K562 (cell line): ENCODE measurements at regions not wholly inside any gene's neighbourhood (a gene's known extent, or its start where the extent isn't known, plus 50 kb on each side); places are given as distances from the start of the nearest gene placed in this dataset.

Experiments
- ATAC-seq: fragments of 200-7000 bp; cut with Tn5 transposase; 3 replicates; pipeline ENCODE4 v1.9.1; 2020; ENCODE audit warnings: moderate library complexity
- BruUV-seq: library from RNA; stranded (reverse); fragments of 400-500 nt; replicated peaks from 2 replicates; lab custom pipeline; 2021; lab: Mats Ljungman, UMichigan
- CTCF ChIA-PET: fragments of 300-600 bp; formaldehyde crosslinking; extraction: SDS; loops from one replicate; lab custom pipeline; 2021; ENCODE audit warnings: low intra/inter-chr PET ratio; lab: Yijun Ruan, JAX
- POLR2A ChIA-PET: fragments of 300-600, 350-650 bp; sonication (Branson Sonifier 250); formaldehyde crosslinking; extraction: SDS; loops from one replicate; lab custom pipeline; 2021; ENCODE audit warnings: antibody characterized with exemption, inconsistent platforms; lab: Yijun Ruan, JAX
- DNase-seq, 4 experiments: peaks; one replicate each; pipeline versions ENCODE4 v3.0.0 to v3.0.0-alpha.2; 2011 to 2018; ENCODE audit warnings: low spot score in 3 of 4, mixed read lengths in 3 of 4; ENCODE audit errors: extremely low read depth in 1 of 4
- FAIRE-seq: peaks from 2 replicates; lab custom pipeline; 2011; peaks lifted over from hg19 to GRCh38; lab: Jason Lieb, UNC
- H2AFZ ChIP-seq: 2 replicates; pipeline ENCODE4 v1.6.0; 2011; ENCODE audit warnings: low read depth, low read length, control low read depth, inconsistent platforms
- H3K27ac ChIP-seq: fragments of 200-600 bp; 3 replicates; pipeline ENCODE4 v1.8.0; 2011; ENCODE audit warnings: low read depth, mild to moderate bottlenecking, control low read depth, inconsistent platforms, low read length, moderate library complexity, mixed read lengths; ENCODE audit errors: extremely low read depth
- H3K27me3 ChIP-seq, 2 experiments: fragments of 300-600 bp in 1 of 2; 2 replicates in 1 of 2; 3 replicates in 1 of 2; pipeline versions ENCODE4 v1.6.0 to v1.8.0; 2011; ENCODE audit warnings: inconsistent platforms in 2 of 2, low read length in 2 of 2, mild to moderate bottlenecking in 1 of 2, mixed read lengths in 1 of 2, moderate library complexity in 1 of 2; ENCODE audit not compliant: control insufficient read depth in 2 of 2, insufficient read depth in 2 of 2
- H3K36me3 ChIP-seq: fragments of 300-600 bp; 3 replicates; pipeline ENCODE4 v1.8.0; 2011; ENCODE audit warnings: mild to moderate bottlenecking, low read length, inconsistent platforms; ENCODE audit not compliant: control insufficient read depth, insufficient read depth
- H3K4me1 ChIP-seq, 2 experiments: fragments of 200-600 bp in 1 of 2; replicated peaks in 1 of 2; 2 replicates in 1 of 2; 3 replicates in 1 of 2; pipeline versions ENCODE4 v1.5.1 to v1.8.0; 2011; ENCODE audit warnings: inconsistent platforms in 2 of 2, low read length in 2 of 2, mild to moderate bottlenecking in 1 of 2, mixed read lengths in 1 of 2, moderate library complexity in 1 of 2; ENCODE audit not compliant: control insufficient read depth in 2 of 2, insufficient read depth in 2 of 2
- H3K4me2 ChIP-seq: 2 replicates; pipeline ENCODE4 v1.6.1; 2011; ENCODE audit warnings: low read length, control low read depth, inconsistent platforms, mixed read lengths; ENCODE audit not compliant: insufficient read depth
- H3K4me3 ChIP-seq: fragments of 200-600 bp; sonication (generic), shearing (Covaris generic); 2 replicates; pipeline ENCODE4 v1.5.1; 2016; ENCODE audit warnings: control low read depth, inconsistent platforms
- H3K79me2 ChIP-seq: fragments of 200-600 bp; 3 replicates; pipeline ENCODE4 v1.8.0; 2011; ENCODE audit warnings: low read length, inconsistent platforms; ENCODE audit not compliant: control insufficient read depth, insufficient read depth
- H3K9ac ChIP-seq, 2 experiments: 2 replicates each; pipeline versions ENCODE4 v1.6.0 to v1.6.1; 2011; ENCODE audit warnings: low read depth in 2 of 2, low read length in 2 of 2, control low read depth in 1 of 2, inconsistent platforms in 1 of 2, mild to moderate bottlenecking in 1 of 2, mixed read lengths in 1 of 2; ENCODE audit not compliant: insufficient read depth in 1 of 2
- H3K9me1 ChIP-seq: one replicate; pipeline ENCODE4 v1.6.0; 2011; ENCODE audit warnings: inconsistent platforms, mild to moderate bottlenecking, low read length, moderate library complexity; ENCODE audit not compliant: control insufficient read depth, insufficient read depth
- H3K9me3 ChIP-seq: replicated peaks from 2 replicates; pipeline ENCODE4 v1.5.1; 2011; ENCODE audit warnings: low read depth, low read length, inconsistent platforms; ENCODE audit not compliant: control insufficient read depth, insufficient read depth
- H4K20me1 ChIP-seq: replicated peaks from 2 replicates; pipeline ENCODE4 v1.6.1; 2011; ENCODE audit warnings: low read length, inconsistent platforms, mixed read lengths; ENCODE audit not compliant: control insufficient read depth, insufficient read depth
- BCL6 ChIP-seq: fragments of 250-450 bp; sonication (Bioruptor Pico); IDR thresholded peaks from 2 replicates; pipeline ENCODE4 v1.4.0; 2020
- BRD9 ChIP-seq: fragments of 450-650 bp; IDR thresholded peaks from 2 replicates; pipeline ENCODE4 v1.6.1; 2018; ENCODE audit warnings: low read depth; ENCODE audit not compliant: partially characterized antibody
- C11orf30 ChIP-seq: fragments of 450-650 bp; IDR thresholded peaks from 2 replicates; pipeline ENCODE4 v1.6.1; 2016; ENCODE audit warnings: low read depth, mild to moderate bottlenecking
- CHD2 ChIP-seq: IDR thresholded peaks from 2 replicates; pipeline ENCODE4 v1.6.1; 2011; ENCODE audit warnings: low read depth, low read length
- FOXJ2 ChIP-seq: fragments of 200-800 bp; sonication (Bioruptor generic); IDR thresholded peaks from 2 replicates; pipeline ENCODE4 v1.6.1; 2016; ENCODE audit warnings: missing genetic modification characterization, missing compliant biosample characterization
- FOXP1 ChIP-seq: sonication (generic); formaldehyde crosslinking; IDR thresholded peaks from 2 replicates; pipeline ENCODE4 v1.8.0; 2022; ENCODE audit warnings: mild to moderate bottlenecking, missing genetic modification reagents
- IRF1 ChIP-seq: sonication (generic); formaldehyde crosslinking; IDR thresholded peaks from 2 replicates; pipeline ENCODE4 v1.8.0; 2022; ENCODE audit warnings: missing genetic modification reagents, mild to moderate bottlenecking, borderline replicate concordance
- KAT2B ChIP-seq: IDR thresholded peaks from one replicate; pipeline ENCODE4 v1.6.1; 2012; ENCODE audit warnings: low read depth, mild to moderate bottlenecking, control low read depth, inconsistent platforms, low read length, moderate library complexity
- NR1H2 ChIP-seq: sonication (generic); formaldehyde crosslinking; IDR thresholded peaks from 2 replicates; pipeline ENCODE4 v1.4.0; 2020; ENCODE audit warnings: mild to moderate bottlenecking, missing genetic modification reagents
- NR2C1 ChIP-seq, 2 experiments: fragments of 450-650 bp; IDR thresholded peaks; 2 replicates each; pipeline ENCODE4 v1.6.1; 2017; ENCODE audit warnings: mild to moderate bottlenecking in 2 of 2, antibody characterized with exemption in 1 of 2, inconsistent platforms in 1 of 2, missing compliant biosample characterization in 1 of 2, missing genetic modification characterization in 1 of 2
- TRIM24 ChIP-seq, 2 experiments: fragments of 450-650 bp; IDR thresholded peaks; 2 replicates each; pipeline ENCODE4 v1.6.1; 2016
- YBX1 ChIP-seq: fragments of 450-650 bp; IDR thresholded peaks from 2 replicates; pipeline ENCODE4 v1.7.1; 2016; ENCODE audit warnings: mild to moderate bottlenecking
- ZNF277 ChIP-seq: fragments of 250-450 bp; sonication (Bioruptor Pico); IDR thresholded peaks from 2 replicates; pipeline ENCODE4 v1.8.0; 2022; ENCODE audit warnings: inconsistent platforms, mild to moderate bottlenecking, moderate library complexity, borderline replicate concordance
- ZNF583 ChIP-seq: fragments of 250-450 bp; sonication (Bioruptor Pico); IDR thresholded peaks from 2 replicates; pipeline ENCODE4 v1.4.0; 2020
- WGBS: fragments of 100-300 bp; shearing (Covaris generic); methylation state at CpG from one replicate; pipeline ENCODE4 v1.1.6; 2016; ENCODE audit warnings: low coverage, mixed read lengths; ENCODE audit not compliant: insufficient coverage; ENCODE audit errors: missing lambda C conversion rate; 5-methylcytosine and 5-hydroxymethylcytosine counted together
- in situ Hi-C: fragments of 300-500 bp; cut with MboI; formaldehyde crosslinking; loops from 4 replicates; pipeline ENCODE4 v1.15.0; 2018; ENCODE audit warnings: inconsistent platforms, mixed read lengths
- intact Hi-C: fragments of 100-400 bp; cut with micrococcal nuclease; formaldehyde crosslinking; loops from 2 replicates; pipeline ENCODE4 v1.14.2; 2022
- TF ChIP-seq, protein P1 (sequence below): sonication (generic); formaldehyde crosslinking; IDR thresholded peaks from 2 replicates; pipeline ENCODE4 v1.8.0; 2022; ENCODE audit warnings: mild to moderate bottlenecking, low read depth, missing genetic modification reagents
- TF ChIP-seq, protein P2 (sequence below): fragments of 450-650 bp; IDR thresholded peaks from 2 replicates; pipeline ENCODE4 v1.6.1; 2017; ENCODE audit warnings: mild to moderate bottlenecking, moderate library complexity
- TF ChIP-seq, protein P3 (sequence below): fragments of 450-650 bp; IDR thresholded peaks from 2 replicates; pipeline ENCODE4 v1.6.1; 2016

DNA sequence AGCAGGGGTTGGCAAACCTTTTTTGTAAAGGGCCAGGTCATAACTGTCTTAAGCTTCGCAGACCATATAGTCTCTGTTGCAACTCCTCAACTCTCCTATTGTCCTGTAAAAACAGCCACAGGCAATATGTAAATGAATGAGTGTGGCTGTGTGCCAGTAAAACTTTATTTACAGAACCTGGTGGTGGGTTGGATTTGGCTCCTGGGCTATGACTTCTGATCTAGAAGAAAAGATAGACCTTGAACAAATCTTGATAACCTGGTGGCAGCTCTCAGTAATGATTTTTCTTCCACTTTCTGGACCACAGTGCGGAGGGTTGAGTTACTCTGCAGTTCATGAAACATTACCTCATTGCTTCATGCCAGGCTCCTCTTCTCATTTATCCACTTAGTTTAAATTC, 139.3 kb downstream of the MYCN start:
- no peak for ATAC-seq
- POLR2A ChIA-PET, result no interaction called here
- Histone ChIP-seq H3K4me1 (no peaks in the 10 kb centered on the region), H3K27ac (no peak overlapping the region), H4K20me1 (no peaks in the 10 kb centered on the region), H2AFZ (no peak overlapping the region), H3K4me2 (no peak overlapping the region), H3K79me2 (no peaks in the 10 kb centered on the region), H3K9me1 (no peaks in the 10 kb centered on the region), H3K27me3 (peaks cover 0 to 13% of the 10 kb centered on the region in 2 experiments; a peak in 2 of 5 replicates), H3K9me3 (no peaks in the 10 kb centered on the region), H3K4me3 (no peak overlapping the region), H3K9ac (no peak overlapping the region), H3K36me3 (no peaks in the 10 kb centered on the region)
- CTCF ChIA-PET, result no interaction called here
- in situ Hi-C loops (no loop called here), intact Hi-C loops (no loop called here)
- DNase-seq, result no peak
- no TSS peak for BruUV-seq
- WGBS, result 0% methylated on average over 2 of the region's 2 CpGs
- FAIRE-seq, result no peak
- TF ChIP-seq YBX1 (no peak), C11orf30 (no peak), KAT2B (no peak), BRD9 (no peak), TRIM24 (IDR thresholded peaks at IDR 0.05) (no peak), IRF1 (CRISPR knock-in tag) (no peak), CHD2 (no peak), ZNF583 (CRISPR knock-in tag) (no peak), NR2C1 (IDR thresholded peaks at IDR 0.05) (no peak), NR2C1 (tag; IDR thresholded peaks at IDR 0.05) (no peak), BCL6 (CRISPR knock-in tag) (no peak), FOXJ2 (no peak), NR1H2 (no peak), FOXP1 (CRISPR knock-in tag) (no peak), ZNF277 (CRISPR knock-in tag) (no peak)
- TF ChIP-seq, protein P1, sequence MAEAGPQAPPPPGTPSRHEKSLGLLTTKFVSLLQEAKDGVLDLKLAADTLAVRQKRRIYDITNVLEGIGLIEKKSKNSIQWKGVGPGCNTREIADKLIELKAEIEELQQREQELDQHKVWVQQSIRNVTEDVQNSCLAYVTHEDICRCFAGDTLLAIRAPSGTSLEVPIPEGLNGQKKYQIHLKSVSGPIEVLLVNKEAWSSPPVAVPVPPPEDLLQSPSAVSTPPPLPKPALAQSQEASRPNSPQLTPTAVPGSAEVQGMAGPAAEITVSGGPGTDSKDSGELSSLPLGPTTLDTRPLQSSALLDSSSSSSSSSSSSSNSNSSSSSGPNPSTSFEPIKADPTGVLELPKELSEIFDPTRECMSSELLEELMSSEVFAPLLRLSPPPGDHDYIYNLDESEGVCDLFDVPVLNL, result no peak
- TF ChIP-seq, protein P2, sequence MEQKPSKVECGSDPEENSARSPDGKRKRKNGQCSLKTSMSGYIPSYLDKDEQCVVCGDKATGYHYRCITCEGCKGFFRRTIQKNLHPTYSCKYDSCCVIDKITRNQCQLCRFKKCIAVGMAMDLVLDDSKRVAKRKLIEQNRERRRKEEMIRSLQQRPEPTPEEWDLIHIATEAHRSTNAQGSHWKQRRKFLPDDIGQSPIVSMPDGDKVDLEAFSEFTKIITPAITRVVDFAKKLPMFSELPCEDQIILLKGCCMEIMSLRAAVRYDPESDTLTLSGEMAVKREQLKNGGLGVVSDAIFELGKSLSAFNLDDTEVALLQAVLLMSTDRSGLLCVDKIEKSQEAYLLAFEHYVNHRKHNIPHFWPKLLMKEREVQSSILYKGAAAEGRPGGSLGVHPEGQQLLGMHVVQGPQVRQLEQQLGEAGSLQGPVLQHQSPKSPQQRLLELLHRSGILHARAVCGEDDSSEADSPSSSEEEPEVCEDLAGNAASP, result no peak
- TF ChIP-seq, protein P3, sequence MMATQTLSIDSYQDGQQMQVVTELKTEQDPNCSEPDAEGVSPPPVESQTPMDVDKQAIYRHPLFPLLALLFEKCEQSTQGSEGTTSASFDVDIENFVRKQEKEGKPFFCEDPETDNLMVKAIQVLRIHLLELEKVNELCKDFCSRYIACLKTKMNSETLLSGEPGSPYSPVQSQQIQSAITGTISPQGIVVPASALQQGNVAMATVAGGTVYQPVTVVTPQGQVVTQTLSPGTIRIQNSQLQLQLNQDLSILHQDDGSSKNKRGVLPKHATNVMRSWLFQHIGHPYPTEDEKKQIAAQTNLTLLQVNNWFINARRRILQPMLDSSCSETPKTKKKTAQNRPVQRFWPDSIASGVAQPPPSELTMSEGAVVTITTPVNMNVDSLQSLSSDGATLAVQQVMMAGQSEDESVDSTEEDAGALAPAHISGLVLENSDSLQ, result no peak
